ENCODE measurements at regions not wholly inside any gene's neighbourhood (a gene's known extent, or its start where the extent isn't known, plus 50 kb on each side); places are given as distances from the start of the nearest gene placed in this dataset.

GRCh38 chr4:24408640-24409039 is 175.7 kb downstream of the DHX15 start:
- TF ChIP-seq CTCF (IDR thresholded peaks at IDR 0.05), result no peak
- TF ChIP-seq ZMAT4 (CRISPR knock-in tag; IDR thresholded peaks at IDR 0.05), result no peak
- TF ChIP-seq MAX (CRISPR knock-in tag; IDR thresholded peaks at IDR 0.05), result no peak
